ENCODE measurements at regions not wholly inside any gene's neighbourhood (a gene's known extent, or its start where the extent isn't known, plus 50 kb on each side); places are given as distances from the start of the nearest gene placed in this dataset.

GRCh38 chr4:34492414-34492813 lies 1751.9 kb downstream of the ARAP2 start:
- no peak for TF ChIP-seq CTCF (IDR thresholded peaks at IDR 0.05)
- no peak for TF ChIP-seq EZH2 (IDR thresholded peaks at IDR 0.05)
- no peak for TF ChIP-seq EZH2phosphoT487 (IDR thresholded peaks at IDR 0.05)

Measured in neural progenitor cell (in vitro differentiated cells).